Panc1 (cell line): ENCODE measurements at regions not wholly inside any gene's neighbourhood (a gene's known extent, or its start where the extent isn't known, plus 50 kb on each side); places are given as distances from the start of the nearest gene placed in this dataset.
"Not testable (repeated sequence)": the region's sequence is repeated elsewhere in the genome, so short reads cannot be mapped to it uniquely, and the experiment has no call there.

Experiments
- ATAC-seq: fragments of 200-7000 bp; cut with Tn5 transposase; 2 replicates; pipeline ENCODE4 v1.9.1; 2020; ENCODE audit warnings: mild to moderate bottlenecking, moderate library complexity
- BruUV-seq: library from RNA; stranded (reverse); fragments of 400-500 nt; replicated peaks from 2 replicates; lab custom pipeline; 2021; lab: Mats Ljungman, UMichigan
- CTCF ChIA-PET: fragments of 300-600 bp; sonication (Branson Sonifier 250); formaldehyde crosslinking; loops from one replicate; lab custom pipeline; 2022; ENCODE audit warnings: antibody characterized with exemption; lab: Charles Lee
- POLR2A ChIA-PET: fragments of 300-600 bp; sonication (Branson Sonifier 250); formaldehyde crosslinking; loops from one replicate; lab custom pipeline; 2022; ENCODE audit warnings: antibody characterized with exemption; lab: Charles Lee
- DNase-seq: peaks from one replicate; pipeline ENCODE4 v3.0.0-alpha.2; 2010; ENCODE audit warnings: low read depth, low spot score
- H3K27ac ChIP-seq: 2 replicates; pipeline ENCODE4 v1.5.1; 2011; ENCODE audit warnings: mild to moderate bottlenecking, low read length, inconsistent platforms
- H3K27me3 ChIP-seq: fragments of 200-500 bp; sonication (Bioruptor generic); 2 replicates; pipeline ENCODE4 v1.6.0; 2014; ENCODE audit warnings: low read length, inconsistent platforms; ENCODE audit not compliant: control insufficient read depth, insufficient read depth
- H3K36me3 ChIP-seq: fragments of 200-500 bp; sonication (Bioruptor generic); 2 replicates; pipeline ENCODE4 v1.5.1; 2014; ENCODE audit warnings: inconsistent platforms, mild to moderate bottlenecking, low read length, moderate library complexity; ENCODE audit not compliant: control insufficient read depth, insufficient read depth
- H3K4me1 ChIP-seq: 2 replicates; pipeline ENCODE4 v1.5.1; 2011; ENCODE audit warnings: inconsistent platforms, mild to moderate bottlenecking, low read length, moderate library complexity; ENCODE audit not compliant: control insufficient read depth, insufficient read depth
- H3K4me3 ChIP-seq, 2 experiments: 2 replicates each; pipeline ENCODE4 v1.5.1; 2011 to 2012; ENCODE audit warnings: low read depth in 2 of 2, low read length in 2 of 2, mild to moderate bottlenecking in 2 of 2, inconsistent platforms in 1 of 2, moderate library complexity in 1 of 2
- H3K9me3 ChIP-seq: fragments of 200-500 bp; sonication (Bioruptor generic); 2 replicates; pipeline ENCODE4 v1.5.1; 2014; ENCODE audit warnings: low read depth, mild to moderate bottlenecking, inconsistent platforms, low read length, moderate library complexity; ENCODE audit not compliant: control insufficient read depth, insufficient read depth
- CTCF ChIP-seq: fragments of 450-650 bp; IDR thresholded peaks from 2 replicates; pipeline ENCODE4 v1.5.1; 2017; ENCODE audit warnings: mild to moderate bottlenecking
- POLR2AphosphoS5 ChIP-seq: IDR thresholded peaks from 2 replicates; pipeline ENCODE4 v1.6.1; 2012; ENCODE audit warnings: mild to moderate bottlenecking, low read depth, low read length, moderate library complexity
- REST ChIP-seq, 2 experiments: IDR thresholded peaks; 2 replicates each; pipeline ENCODE4 v1.6.1; 2011 to 2012; ENCODE audit warnings: low read depth in 2 of 2, control low read depth in 1 of 2, low read length in 1 of 2, mild to moderate bottlenecking in 1 of 2, moderate library complexity in 1 of 2; ENCODE audit not compliant: insufficient read depth in 1 of 2
- SIN3A ChIP-seq: IDR thresholded peaks from 2 replicates; pipeline ENCODE4 v1.6.1; 2012; ENCODE audit warnings: low read depth, mild to moderate bottlenecking, low read length, moderate library complexity, borderline replicate concordance; ENCODE audit not compliant: insufficient read depth
- TCF7L2 ChIP-seq: IDR thresholded peaks from 2 replicates; pipeline ENCODE4 v1.6.1; 2011; ENCODE audit warnings: mild to moderate bottlenecking, low read depth, low read length, inconsistent platforms
- in situ Hi-C: cut with HindIII; loops from 2 replicates; pipeline ENCODE4 v1.10.0; 2016; ENCODE audit warnings: low sequenced_read_pairs, low pct_unique_long_range_greater_than_20kb
- intact Hi-C: fragments of 100-400 bp; cut with micrococcal nuclease; formaldehyde crosslinking; loops from one replicate; pipeline ENCODE4 v1.10.0; 2022; ENCODE audit not compliant: unreplicated experiment

GRCh38 chr1:78304761-78305160 lies 186.0 kb upstream of the PTGFR start:
- H3K27ac ChIP-seq, result no peak overlapping the region
- no peaks in the 10 kb centered on the region for H3K36me3 ChIP-seq
- ChIA-PET CTCF (no interaction called here), POLR2A (no interaction called here)
- H3K27me3 ChIP-seq, result no peaks in the 10 kb centered on the region
- no TSS peak for BruUV-seq
- TF ChIP-seq CTCF, result no peak
- TF ChIP-seq POLR2AphosphoS5, result no peak
- intact Hi-C loops (no loop called here), in situ Hi-C loops (no loop called here)
- DNase-seq, result no peak
- H3K4me1 ChIP-seq, result no peaks in the 10 kb centered on the region
- H3K4me3 ChIP-seq, result no peak overlapping the region
- ATAC-seq, result no peak
- no peaks in the 10 kb centered on the region for H3K9me3 ChIP-seq

- ATAC-seq, H3K27ac ChIP-seq, H3K4me1 ChIP-seq, POLR2A ChIA-PET, H3K9me3 ChIP-seq, H3K4me3 ChIP-seq, CTCF ChIA-PET, H3K36me3 ChIP-seq, in situ Hi-C loops, DNase-seq, BruUV-seq, intact Hi-C loops, H3K27me3 ChIP-seq: not testable (repeated sequence)
Measured at GRCh38 chr1:78310261-78310660, 180.5 kb upstream of the PTGFR start.

GRCh38 chr1:78318011-78318410 lies 172.8 kb upstream of the PTGFR start:
- no peak for DNase-seq
- TF ChIP-seq TCF7L2, result no peak
- TF ChIP-seq POLR2AphosphoS5, result no peak
- no peak for TF ChIP-seq CTCF
- TF ChIP-seq REST (IDR thresholded peaks at IDR 0.05; ENCODE audit: insufficient read depth in 1 of 2, low read depth in 2 of 2, low read length in 1 of 2), result no peak
- TF ChIP-seq SIN3A, result no peak
- no TSS peak for BruUV-seq
- Histone ChIP-seq H3K36me3 (no peaks in the 10 kb centered on the region), H3K9me3 (no peaks in the 10 kb centered on the region), H3K27ac (no peak overlapping the region), H3K27me3 (no peaks in the 10 kb centered on the region), H3K4me3 (no peak overlapping the region), H3K4me1 (no peaks in the 10 kb centered on the region)
- POLR2A ChIA-PET, result no interaction called here
- CTCF ChIA-PET, result no interaction called here
- ATAC-seq, result no peak
- in situ Hi-C loops (no loop called here), intact Hi-C loops (no loop called here)
